Brain microvascular endothelial cell (primary cell): ENCODE measurements at regions not wholly inside any gene's neighbourhood (a gene's known extent, or its start where the extent isn't known, plus 50 kb on each side); places are given as distances from the start of the nearest gene placed in this dataset.

Experiments
- DNase-seq: peaks from one replicate; pipeline ENCODE4 v3.0.0-alpha.2; 2020
- H3K27ac ChIP-seq: fragments of 250-450 bp; sonication (Bioruptor Pico); 2 replicates; pipeline ENCODE4 v1.5.1; 2020; ENCODE audit warnings: mild to moderate bottlenecking, moderate library complexity
- H3K27me3 ChIP-seq: fragments of 250-450 bp; sonication (Bioruptor Pico); replicated peaks from 2 replicates; pipeline ENCODE4 v1.5.1; 2020; ENCODE audit warnings: mild to moderate bottlenecking
- H3K36me3 ChIP-seq: fragments of 250-450 bp; sonication (Bioruptor Pico); replicated peaks from 2 replicates; pipeline ENCODE4 v1.5.1; 2020; ENCODE audit warnings: mild to moderate bottlenecking
- H3K4me3 ChIP-seq: 2 replicates; pipeline ENCODE4 v1.5.1; 2011; ENCODE audit warnings: low read depth, mild to moderate bottlenecking, control low read depth, low read length, moderate library complexity
- CTCF ChIP-seq: IDR thresholded peaks from 2 replicates; pipeline ENCODE4 v1.5.1; 2011; ENCODE audit warnings: low read depth, mild to moderate bottlenecking, moderate library complexity, low read length, control low read depth, inconsistent platforms; ENCODE audit errors: missing control alignments
- in situ Hi-C: cut with HindIII; loops from 2 replicates; pipeline ENCODE4 v1.10.0; 2017; ENCODE audit warnings: low sequenced_read_pairs, low pct_ligation_motif_present

GRCh38 chr4:3845744-3846429, 79.7 kb downstream of the ADRA2C start:
- no peaks in the 10 kb centered on the region for H3K36me3 ChIP-seq
- no peak for DNase-seq
- no peak overlapping the region for H3K27ac ChIP-seq
- no peak for TF ChIP-seq CTCF
- no peak overlapping the region for H3K4me3 ChIP-seq
- in situ Hi-C loops, result no loop called here
- H3K27me3 ChIP-seq, result no peaks in the 10 kb centered on the region

- in situ Hi-C loops, result no loop called here
- Histone ChIP-seq H3K27ac (no peak overlapping the region), H3K27me3 (no peaks in the 10 kb centered on the region), H3K4me3 (no peak overlapping the region), H3K36me3 (no peaks in the 10 kb centered on the region)
- TF ChIP-seq CTCF, result no peak
- DNase-seq, result no peak
These were observed 81.2 kb downstream of the ADRA2C start for GRCh38 chr4:3847211-3847940.

GRCh38 chr4:3848323-3848722, 82.1 kb downstream of the ADRA2C start:
- in situ Hi-C loops, result no loop called here
- Histone ChIP-seq H3K36me3 (no peaks in the 10 kb centered on the region), H3K4me3 (no peak overlapping the region), H3K27ac (no peak overlapping the region), H3K27me3 (no peaks in the 10 kb centered on the region)
- DNase-seq, result no peak
- TF ChIP-seq CTCF, result no peak

GRCh38 chr4:3849140-3849539, 83.0 kb downstream of the ADRA2C start:
- Histone ChIP-seq H3K27ac (no peak overlapping the region), H3K27me3 (no peaks in the 10 kb centered on the region), H3K4me3 (no peak overlapping the region), H3K36me3 (no peaks in the 10 kb centered on the region)
- no peak for TF ChIP-seq CTCF
- in situ Hi-C loops, result no loop called here
- no peak for DNase-seq

GRCh38 chr4:3850128-3850527, 83.9 kb downstream of the ADRA2C start:
- Histone ChIP-seq H3K36me3 (no peaks in the 10 kb centered on the region), H3K4me3 (no peak overlapping the region), H3K27ac (no peak overlapping the region), H3K27me3 (no peaks in the 10 kb centered on the region)
- in situ Hi-C loops, result no loop called here
- no peak for DNase-seq
- no peak for TF ChIP-seq CTCF
